ENCODE measurements at regions not wholly inside any gene's neighbourhood (a gene's known extent, or its start where the extent isn't known, plus 50 kb on each side); places are given as distances from the start of the nearest gene placed in this dataset.
"Not testable (repeated sequence)": the region's sequence is repeated elsewhere in the genome, so short reads cannot be mapped to it uniquely, and the experiment has no call there.

- DNase-seq, result no peak
These were observed 331.6 kb upstream of the PTGER4 start for GRCh38 chr5:40347981-40348725.

- no peak for DNase-seq
These were observed 332.8 kb upstream of the PTGER4 start for GRCh38 chr5:40346901-40347300.

GRCh38 chr5:40338434-40338833, 341.3 kb upstream of the PTGER4 start:
- DNase-seq, result not testable (repeated sequence)

- no peak for DNase-seq
These were observed 345.5 kb upstream of the PTGER4 start for GRCh38 chr5:40334242-40334635.

GRCh38 chr5:40333459-40334241, 346.1 kb upstream of the PTGER4 start:
- no peak for DNase-seq

- no peak for DNase-seq
These were observed 346.7 kb upstream of the PTGER4 start for GRCh38 chr5:40332970-40333369.

- no peak for DNase-seq
These were observed 348.1 kb upstream of the PTGER4 start for GRCh38 chr5:40331616-40332015.

- no peak for DNase-seq
These were observed 358.2 kb upstream of the PTGER4 start for GRCh38 chr5:40321514-40321913.

- no peak for DNase-seq
These were observed 361.3 kb upstream of the PTGER4 start for GRCh38 chr5:40318395-40318794.

- no peak for DNase-seq
These were observed 362.7 kb upstream of the PTGER4 start for GRCh38 chr5:40317023-40317422.

GRCh38 chr5:40315126-40315525, 364.6 kb upstream of the PTGER4 start:
- no peak for DNase-seq

GRCh38 chr5:40314275-40314674, 365.4 kb upstream of the PTGER4 start:
- no peak for DNase-seq

GRCh38 chr5:40312205-40312604, 367.5 kb upstream of the PTGER4 start:
- DNase-seq, result no peak

GRCh38 chr5:40309851-40310250, 369.9 kb upstream of the PTGER4 start:
- no peak for DNase-seq

GRCh38 chr5:40308867-40309266, 370.8 kb upstream of the PTGER4 start:
- no peak for DNase-seq

GRCh38 chr5:40307920-40308319, 371.8 kb upstream of the PTGER4 start:
- no peak for DNase-seq

GRCh38 chr5:40306869-40307487, 372.7 kb upstream of the PTGER4 start:
- DNase-seq, result no peak

- no peak for DNase-seq
These were observed 387.7 kb upstream of the PTGER4 start for GRCh38 chr5:40292006-40292405.

GRCh38 chr5:40291338-40291737, 388.4 kb upstream of the PTGER4 start:
- no peak for DNase-seq

GRCh38 chr5:40288800-40289485, 390.8 kb upstream of the PTGER4 start:
- peak; percentile 11 for DNase-seq

- no peak for DNase-seq
These were observed 394.9 kb upstream of the PTGER4 start for GRCh38 chr5:40284863-40285262.

- DNase-seq, result no peak
These were observed 400.8 kb upstream of the PTGER4 start for GRCh38 chr5:40278881-40279280.
